Peyer's patch (tissue), 4 donors: ENCODE measurements at regions not wholly inside any gene's neighbourhood (a gene's known extent, or its start where the extent isn't known, plus 50 kb on each side); places are given as distances from the start of the nearest gene placed in this dataset.

Source experiments
- DNase-seq, 3 donors: peaks; one replicate each; pipeline ENCODE4 v3.0.0-alpha.2; 2017 to 2019
- H3K27ac ChIP-seq, 4 donors: fragments of 200-600 bp; sonication (generic); one replicate each; pipeline ENCODE4 v1.5.1; 2016 to 2019
- H3K27me3 ChIP-seq, 2 donors: fragments of 200-600 bp; sonication (generic); one replicate each; pipeline ENCODE4 v1.5.1; 2019
- H3K36me3 ChIP-seq, 3 donors: fragments of 200-600 bp; sonication (generic); one replicate each; pipeline ENCODE4 v1.5.1; 2016 to 2019
- H3K4me1 ChIP-seq, 4 donors: fragments of 200-600 bp; sonication (generic); one replicate each; pipeline ENCODE4 v1.5.1; 2016 to 2019
- H3K4me3 ChIP-seq, 4 donors: fragments of 200-600 bp; sonication (generic); 1 replicate in 3 of 4; 2 replicates in 1 of 4; pipeline ENCODE4 v1.5.1; 2016 to 2019; ENCODE audit warnings: mild to moderate bottlenecking in 1 of 4
- H3K9me3 ChIP-seq, 4 donors: fragments of 200-600 bp; sonication (generic); one replicate each; pipeline ENCODE4 v1.5.1; 2016 to 2019; ENCODE audit warnings: mild to moderate bottlenecking in 1 of 4
- POLR2A ChIP-seq, 2 donors: fragments of 450-650 bp; IDR thresholded peaks; one replicate each; pipeline ENCODE4 v1.5.1; 2017; ENCODE audit warnings: antibody characterized with exemption in 2 of 2, mild to moderate bottlenecking in 2 of 2, moderate library complexity in 2 of 2
- TF ChIP-seq, protein P1 (sequence below), 6 experiments: fragments of 450-650 bp in 4 of 6; fragments of 200-600 bp in 2 of 6; sonication (generic) in 1 of 6; IDR thresholded peaks; one replicate each; pipeline ENCODE4 v1.5.1; 2017 to 2019; ENCODE audit warnings: antibody characterized with exemption in 6 of 6, mild to moderate bottlenecking in 3 of 6, moderate library complexity in 1 of 6

DNA sequence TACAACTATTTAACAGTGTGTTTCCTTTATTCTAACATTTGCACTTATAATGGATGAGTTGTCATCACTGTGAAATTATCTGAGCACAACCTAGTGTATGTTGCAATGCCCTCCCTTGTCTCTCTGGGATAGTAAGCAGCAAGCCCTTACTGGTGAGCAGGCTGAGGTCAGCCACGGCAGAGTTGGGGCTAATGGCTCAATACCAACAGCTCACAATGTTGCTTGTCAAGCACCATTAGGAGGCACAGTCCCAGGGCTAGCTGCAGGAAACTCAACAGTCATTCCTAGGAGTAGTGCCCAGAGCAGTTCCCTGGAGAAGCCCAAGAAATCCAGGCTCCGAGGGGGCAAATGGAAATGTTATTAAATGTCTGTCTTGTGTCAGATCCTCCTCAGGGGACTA is 858.4 kb downstream of the GRID1 start:
- Histone ChIP-seq H3K27me3 (no peaks in the 10 kb centered on the region), H3K27ac (no peak overlapping the region), H3K4me3 (no peak overlapping the region), H3K36me3 (no peaks in the 10 kb centered on the region), H3K4me1 (no peaks in the 10 kb centered on the region), H3K9me3 (no peaks in the 10 kb centered on the region)
- TF ChIP-seq POLR2A (IDR thresholded peaks at IDR 0.05), result no peak
- TF ChIP-seq, protein P1, sequence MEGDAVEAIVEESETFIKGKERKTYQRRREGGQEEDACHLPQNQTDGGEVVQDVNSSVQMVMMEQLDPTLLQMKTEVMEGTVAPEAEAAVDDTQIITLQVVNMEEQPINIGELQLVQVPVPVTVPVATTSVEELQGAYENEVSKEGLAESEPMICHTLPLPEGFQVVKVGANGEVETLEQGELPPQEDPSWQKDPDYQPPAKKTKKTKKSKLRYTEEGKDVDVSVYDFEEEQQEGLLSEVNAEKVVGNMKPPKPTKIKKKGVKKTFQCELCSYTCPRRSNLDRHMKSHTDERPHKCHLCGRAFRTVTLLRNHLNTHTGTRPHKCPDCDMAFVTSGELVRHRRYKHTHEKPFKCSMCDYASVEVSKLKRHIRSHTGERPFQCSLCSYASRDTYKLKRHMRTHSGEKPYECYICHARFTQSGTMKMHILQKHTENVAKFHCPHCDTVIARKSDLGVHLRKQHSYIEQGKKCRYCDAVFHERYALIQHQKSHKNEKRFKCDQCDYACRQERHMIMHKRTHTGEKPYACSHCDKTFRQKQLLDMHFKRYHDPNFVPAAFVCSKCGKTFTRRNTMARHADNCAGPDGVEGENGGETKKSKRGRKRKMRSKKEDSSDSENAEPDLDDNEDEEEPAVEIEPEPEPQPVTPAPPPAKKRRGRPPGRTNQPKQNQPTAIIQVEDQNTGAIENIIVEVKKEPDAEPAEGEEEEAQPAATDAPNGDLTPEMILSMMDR (IDR thresholded peaks at IDR 0.05), result no peak
- DNase-seq, result no peak

DNA sequence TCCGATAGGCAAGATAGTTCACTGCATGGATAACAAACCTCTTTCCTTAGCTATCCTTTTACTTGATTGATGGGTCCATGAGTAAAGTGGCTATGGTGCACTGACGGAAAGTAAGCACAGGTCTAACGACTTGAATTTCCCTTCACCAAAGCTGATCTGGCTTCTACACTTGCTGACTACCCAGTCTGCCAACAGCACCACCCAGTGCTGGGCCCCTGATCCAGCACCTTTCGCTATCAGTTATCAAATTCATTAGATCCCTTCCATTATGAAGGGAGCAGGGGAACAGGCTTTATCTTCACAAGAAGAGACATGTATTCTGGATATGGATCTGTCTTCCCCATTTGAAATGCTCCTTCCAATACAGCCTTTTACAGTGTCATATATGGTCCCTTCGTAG is 855.9 kb downstream of the GRID1 start:
- Histone ChIP-seq H3K27me3 (no peaks in the 10 kb centered on the region), H3K36me3 (no peaks in the 10 kb centered on the region), H3K27ac (no peak overlapping the region), H3K4me1 (no peaks in the 10 kb centered on the region), H3K4me3 (no peak overlapping the region), H3K9me3 (no peaks in the 10 kb centered on the region)
- DNase-seq, result no peak
- TF ChIP-seq POLR2A (IDR thresholded peaks at IDR 0.05), result no peak
- TF ChIP-seq, protein P1 (IDR thresholded peaks at IDR 0.05), result no peak

DNA sequence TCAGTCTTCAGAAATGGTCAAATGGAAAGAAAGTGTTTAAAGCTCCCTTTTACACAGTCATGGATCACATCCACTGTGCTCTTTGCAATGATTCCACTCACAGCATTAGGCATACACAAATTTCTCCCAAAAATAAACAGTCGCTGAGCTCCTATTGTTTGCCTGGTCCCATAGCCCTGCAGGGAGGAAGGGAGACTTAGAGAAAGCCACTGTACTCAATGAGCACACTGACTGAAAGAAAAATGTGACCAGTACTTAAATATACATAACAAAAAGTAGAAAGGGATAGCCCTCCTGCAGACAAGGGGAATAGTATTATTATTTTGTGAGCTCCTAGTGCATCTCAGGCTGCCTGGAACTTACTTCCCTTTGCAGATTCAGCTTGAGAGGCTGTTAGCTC is 853.2 kb downstream of the GRID1 start:
- Histone ChIP-seq H3K36me3 (no peaks in the 10 kb centered on the region), H3K4me1 (no peaks in the 10 kb centered on the region), H3K27ac (no peak overlapping the region), H3K9me3 (no peaks in the 10 kb centered on the region), H3K4me3 (no peak overlapping the region), H3K27me3 (no peaks in the 10 kb centered on the region)
- no peak for TF ChIP-seq POLR2A (IDR thresholded peaks at IDR 0.05)
- TF ChIP-seq, protein P1 (IDR thresholded peaks at IDR 0.05), result no peak
- DNase-seq, result no peak

DNA sequence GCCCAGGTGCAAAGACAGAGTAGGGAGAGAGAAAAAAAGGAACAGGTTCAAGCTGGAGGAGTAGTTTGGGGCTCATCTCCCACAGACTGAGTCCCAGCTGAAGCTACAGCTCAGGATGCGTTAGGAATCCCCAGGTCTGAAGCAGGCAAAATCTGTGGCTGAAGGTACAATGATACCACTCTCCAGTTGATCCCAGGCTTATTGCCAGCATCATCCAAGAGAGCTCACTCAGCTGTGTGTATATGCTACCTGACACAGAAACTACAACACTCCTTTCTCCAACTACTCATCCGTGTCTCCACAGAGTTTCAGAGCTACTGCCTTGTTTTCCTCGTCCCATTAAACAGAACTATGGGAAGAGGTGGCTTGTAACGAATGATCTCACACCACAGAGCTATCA is 851.3 kb downstream of the GRID1 start:
- no peaks in the 10 kb centered on the region for H3K9me3 ChIP-seq
- TF ChIP-seq, protein P1 (IDR thresholded peaks at IDR 0.05), result no peak
- TF ChIP-seq POLR2A (IDR thresholded peaks at IDR 0.05), result no peak
- no peaks in the 10 kb centered on the region for H3K36me3 ChIP-seq
- no peak for DNase-seq
- no peak overlapping the region for H3K27ac ChIP-seq
- H3K27me3 ChIP-seq, result no peaks in the 10 kb centered on the region
- no peaks in the 10 kb centered on the region for H3K4me1 ChIP-seq
- H3K4me3 ChIP-seq, result no peak overlapping the region

DNA sequence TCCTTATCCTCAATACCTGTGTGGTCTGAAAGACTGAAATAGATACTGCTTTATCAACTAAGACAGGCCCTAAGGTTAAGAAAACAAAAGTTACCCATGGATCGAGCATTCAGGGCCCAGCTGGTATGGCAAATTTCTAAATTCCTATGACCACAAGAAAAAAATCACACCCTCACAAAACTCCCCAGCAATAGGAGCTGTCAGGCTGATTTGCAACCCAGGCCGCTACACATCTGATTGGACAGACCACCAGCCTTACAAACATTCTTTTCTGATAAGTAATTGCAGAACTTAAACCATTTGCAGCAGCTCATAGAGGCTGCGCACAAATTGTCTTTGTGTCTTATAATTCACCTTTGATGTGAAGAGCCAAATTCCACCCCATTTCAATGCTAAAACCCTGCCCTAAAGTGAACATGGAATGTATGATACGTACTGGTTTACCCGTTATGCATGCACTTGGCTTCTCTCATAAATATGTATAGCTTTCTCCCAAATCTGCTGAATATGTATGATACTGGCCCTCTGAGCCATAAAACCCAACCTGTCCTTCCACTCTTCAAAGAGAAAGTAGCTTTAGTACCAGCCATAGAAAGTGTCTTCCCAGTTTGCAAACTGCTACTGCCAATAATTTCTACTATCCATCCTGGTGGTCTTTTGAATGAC is 842.5 kb downstream of the GRID1 start:
- H3K4me1 ChIP-seq, result no peaks in the 10 kb centered on the region

More for the DNA sequence above, 842.5 kb downstream of the GRID1 start:
- H3K27ac ChIP-seq, result no peak overlapping the region
- no peaks in the 10 kb centered on the region for H3K36me3 ChIP-seq
- H3K27me3 ChIP-seq, result no peaks in the 10 kb centered on the region
- no peak overlapping the region for H3K4me3 ChIP-seq
- TF ChIP-seq, protein P1 (IDR thresholded peaks at IDR 0.05), result no peak
- TF ChIP-seq POLR2A (IDR thresholded peaks at IDR 0.05), result no peak
- no peaks in the 10 kb centered on the region for H3K9me3 ChIP-seq
- DNase-seq, result no peak
